GM21423 (cell line): ENCODE measurements at regions not wholly inside any gene's neighbourhood (a gene's known extent, or its start where the extent isn't known, plus 50 kb on each side); places are given as distances from the start of the nearest gene placed in this dataset.

ENCODE experiments used
- ATAC-seq: cut with Tn5 transposase; IDR thresholded peaks from one replicate; pipeline ENCODE4 v1.9.1; 2021; ENCODE audit warnings: mild to moderate bottlenecking, moderate library complexity; ENCODE audit not compliant: unreplicated experiment

DNA sequence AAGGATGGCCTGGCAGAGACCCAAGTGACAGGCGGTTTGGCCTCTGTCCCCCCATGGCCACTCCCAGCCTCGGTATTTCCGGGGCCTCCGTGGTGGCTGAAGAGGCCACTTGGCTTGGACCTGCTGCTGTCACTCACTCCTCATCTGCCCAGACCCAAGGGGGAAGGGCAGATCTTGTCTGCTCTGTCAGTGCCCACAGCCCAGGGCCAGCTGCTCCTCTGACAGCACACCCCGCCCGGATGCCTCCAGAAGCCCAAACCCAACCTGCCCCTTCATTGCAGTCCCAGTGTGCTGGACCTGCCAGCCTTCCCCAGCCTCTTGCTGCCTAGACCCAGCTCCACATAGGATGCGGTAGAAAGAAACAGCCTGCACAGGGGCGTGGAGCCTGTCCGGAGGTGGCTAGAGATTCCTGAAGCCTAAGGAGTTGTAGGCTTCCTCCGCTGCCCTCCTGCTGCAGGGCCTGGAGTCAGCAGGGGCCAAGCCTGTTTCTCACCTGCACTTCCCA lies 52.0 kb downstream of the MAGEF1 start:
- no peak for ATAC-seq

DNA sequence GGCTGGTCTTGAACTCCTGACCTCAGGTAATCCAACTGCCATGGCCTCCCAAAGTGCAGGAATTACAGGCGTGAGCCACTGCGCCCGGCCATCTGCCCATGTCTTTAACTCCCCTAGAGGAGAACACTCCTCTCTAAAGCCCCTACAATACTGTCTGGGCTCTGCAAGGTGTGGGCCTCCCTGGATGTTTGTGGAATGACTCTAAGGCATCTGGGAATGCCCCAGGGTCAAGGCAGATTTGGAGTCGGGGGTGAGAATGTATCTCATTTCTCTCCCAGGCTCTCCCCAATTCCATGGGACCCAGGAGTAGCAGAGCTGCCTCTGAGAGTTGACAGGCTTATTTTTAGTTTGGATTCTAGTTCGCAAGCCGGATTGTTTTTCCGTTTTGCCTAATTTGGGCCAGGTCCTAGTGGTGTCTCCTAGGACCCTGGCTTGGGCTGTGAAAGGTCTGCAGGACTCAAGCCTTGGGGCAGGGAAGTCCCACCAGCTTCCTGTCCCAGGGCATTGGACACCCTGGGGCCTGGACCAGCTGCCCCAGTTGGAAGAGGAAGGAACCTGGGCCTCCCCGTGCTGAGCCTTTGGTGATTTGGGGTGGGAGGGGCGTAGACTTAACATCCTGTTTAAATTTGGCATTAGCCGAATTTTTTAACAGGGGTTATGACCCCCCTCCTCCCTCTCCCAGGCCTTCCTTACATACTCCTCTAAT lies 53.5 kb downstream of the MAGEF1 start:
- ATAC-seq, result no peak

DNA sequence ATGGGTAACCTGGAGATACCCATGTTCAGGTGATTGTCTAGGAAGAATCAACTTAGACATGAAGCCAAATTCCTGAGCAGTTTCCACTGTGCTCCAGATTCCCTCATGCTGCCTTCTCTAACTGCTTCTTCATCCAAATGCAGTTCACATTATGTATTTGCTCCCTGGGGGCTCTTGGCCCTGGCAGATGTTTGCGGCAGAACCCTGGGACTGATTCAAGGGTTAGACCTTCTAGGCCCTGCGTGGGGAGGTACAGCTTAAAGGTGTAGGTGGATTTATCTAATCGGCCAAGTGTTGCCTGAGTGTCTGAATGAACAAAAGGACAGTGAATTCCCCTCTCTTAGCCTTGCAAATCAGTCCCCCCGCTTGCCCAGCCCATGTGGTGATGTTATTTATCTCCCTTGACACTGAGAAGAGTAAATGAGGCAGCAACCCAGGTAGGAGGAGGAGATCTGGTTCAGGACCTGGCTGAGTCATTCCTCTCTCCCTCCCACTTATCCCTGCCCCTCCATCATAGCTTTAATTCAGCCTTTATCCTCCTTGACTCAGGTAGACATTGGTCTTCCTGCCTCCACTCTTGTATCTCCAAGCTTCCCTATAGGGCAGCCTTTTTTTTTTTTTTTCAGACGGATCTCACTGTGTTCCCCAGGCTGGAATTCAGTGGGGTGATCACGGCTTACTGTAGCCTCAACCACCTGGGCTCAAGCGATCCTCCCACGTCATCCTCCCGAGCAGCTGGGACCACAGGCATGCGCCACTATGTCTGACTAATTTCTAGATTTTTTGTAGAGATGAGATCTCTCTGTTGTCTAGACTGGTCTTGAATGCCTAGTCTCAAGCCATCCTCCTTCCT lies 54.8 kb downstream of the MAGEF1 start:
- ATAC-seq, result peak; percentile 72

DNA sequence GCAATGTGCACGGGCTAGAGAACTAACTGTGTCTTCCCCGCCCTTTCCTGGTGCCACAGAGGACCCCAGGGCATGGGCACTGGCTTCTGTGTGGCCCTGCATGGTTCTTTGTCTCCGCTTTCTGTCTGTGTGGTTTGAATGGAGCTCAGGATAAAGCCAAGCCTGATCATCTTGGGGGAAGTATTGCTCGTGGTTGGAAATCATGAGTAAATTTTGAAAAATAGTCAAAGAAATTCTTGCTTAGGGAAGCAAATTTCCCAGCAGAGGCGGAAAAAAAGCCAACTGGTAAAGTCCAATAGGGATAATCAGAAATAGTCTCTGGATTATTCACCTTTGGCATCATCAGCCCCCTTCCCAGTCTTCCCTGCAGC lies 55.4 kb downstream of the MAGEF1 start:
- no peak for ATAC-seq

DNA sequence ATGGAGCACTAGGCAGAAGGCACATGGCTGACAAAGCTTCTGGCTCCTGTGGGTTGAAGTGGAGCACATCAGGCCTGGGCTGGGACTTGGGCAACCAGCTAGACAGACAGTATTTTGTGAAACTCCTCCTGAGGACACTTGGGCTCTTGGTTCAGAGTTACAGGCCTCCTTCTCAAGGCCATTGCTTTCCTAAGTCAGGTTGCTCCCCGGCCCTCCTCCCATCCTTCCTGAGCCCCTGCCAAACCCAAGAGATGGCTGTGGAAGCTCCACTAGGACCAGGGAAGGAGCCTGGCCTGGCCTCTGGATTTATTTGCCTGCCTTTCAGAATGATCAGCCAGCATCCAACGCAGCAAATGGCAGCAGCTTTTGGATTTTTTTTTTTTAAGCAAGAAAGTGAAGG lies 56.3 kb downstream of the MAGEF1 start:
- ATAC-seq, result no peak

DNA sequence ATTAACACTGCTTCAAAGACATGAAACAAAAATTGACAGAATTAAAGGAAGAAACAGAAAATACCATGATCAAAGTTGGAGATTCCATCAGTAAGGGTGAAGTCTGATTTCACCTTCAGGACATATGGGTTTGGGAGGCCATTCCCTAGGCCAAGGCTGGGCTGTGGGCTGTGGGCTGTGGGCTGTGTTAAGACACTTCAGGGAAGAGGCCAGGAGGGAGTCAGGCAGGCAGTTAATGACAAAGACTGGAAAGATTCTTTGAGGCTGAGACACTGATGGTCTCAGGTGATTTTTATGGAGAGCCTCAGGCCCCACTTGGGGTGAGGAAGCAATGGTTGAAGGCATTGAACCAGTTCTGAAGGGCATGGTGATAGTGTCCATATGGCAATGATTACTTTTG lies 57.5 kb downstream of the MAGEF1 start:
- no peak for ATAC-seq

DNA sequence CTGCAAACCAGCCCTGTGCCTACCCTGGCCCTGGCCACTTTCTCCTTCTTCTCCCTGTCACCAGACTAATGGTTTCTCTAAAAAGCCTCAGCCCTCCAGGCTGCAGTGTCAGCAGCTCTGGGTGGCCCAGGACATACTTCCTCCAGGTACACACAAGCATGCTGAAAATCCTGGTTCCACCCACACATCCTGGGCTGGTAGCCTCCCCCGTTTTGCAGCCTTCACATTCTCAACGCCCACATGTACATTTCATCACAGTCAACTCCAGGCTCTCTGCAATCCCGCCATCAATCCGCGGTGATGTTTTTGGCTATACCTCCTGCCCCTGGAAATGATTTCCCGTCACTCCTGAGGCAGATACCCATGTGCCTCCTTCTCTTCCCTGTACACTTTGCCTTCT lies 59.4 kb downstream of the MAGEF1 start:
- no peak for ATAC-seq

DNA sequence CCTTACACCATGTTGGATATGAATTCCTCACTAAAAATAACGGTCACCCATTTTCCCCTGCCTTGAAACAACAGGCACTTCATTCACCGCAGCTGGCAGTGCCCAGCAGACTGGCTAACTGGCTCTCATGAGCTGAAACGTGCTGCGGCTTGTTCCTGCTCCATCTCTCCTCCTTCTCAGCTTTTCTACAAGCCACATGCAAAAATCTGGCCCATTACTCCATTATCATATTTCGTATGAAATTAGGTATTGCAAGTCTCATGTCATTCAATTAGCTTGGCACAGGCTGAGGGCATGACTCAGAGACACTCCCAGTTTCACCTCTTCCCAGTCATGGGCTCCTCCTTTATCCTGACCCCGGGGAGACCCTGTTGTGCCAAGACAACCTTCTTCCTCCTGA lies 60.0 kb downstream of the MAGEF1 start:
- ATAC-seq, result no peak

DNA sequence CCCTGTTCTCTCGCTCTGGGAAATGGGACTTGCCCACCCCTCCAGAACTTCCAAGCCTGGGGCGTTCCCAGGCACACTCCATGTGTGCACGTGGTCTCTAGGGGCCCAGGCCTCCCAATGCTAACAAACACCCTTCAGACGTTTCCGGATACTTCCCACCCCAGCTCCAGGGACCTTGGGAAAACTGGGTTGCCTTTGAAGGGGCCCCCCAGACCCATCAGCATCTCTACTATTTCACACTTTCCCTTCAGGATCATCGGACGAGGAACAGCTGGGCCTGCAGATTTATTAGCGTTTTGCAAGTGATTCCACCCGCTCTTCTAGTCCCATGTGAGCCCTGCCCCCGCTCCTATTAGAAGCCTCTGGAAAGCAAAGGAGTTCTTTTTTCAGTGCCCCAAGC lies 63.2 kb downstream of the MAGEF1 start:
- ATAC-seq, result no peak

DNA sequence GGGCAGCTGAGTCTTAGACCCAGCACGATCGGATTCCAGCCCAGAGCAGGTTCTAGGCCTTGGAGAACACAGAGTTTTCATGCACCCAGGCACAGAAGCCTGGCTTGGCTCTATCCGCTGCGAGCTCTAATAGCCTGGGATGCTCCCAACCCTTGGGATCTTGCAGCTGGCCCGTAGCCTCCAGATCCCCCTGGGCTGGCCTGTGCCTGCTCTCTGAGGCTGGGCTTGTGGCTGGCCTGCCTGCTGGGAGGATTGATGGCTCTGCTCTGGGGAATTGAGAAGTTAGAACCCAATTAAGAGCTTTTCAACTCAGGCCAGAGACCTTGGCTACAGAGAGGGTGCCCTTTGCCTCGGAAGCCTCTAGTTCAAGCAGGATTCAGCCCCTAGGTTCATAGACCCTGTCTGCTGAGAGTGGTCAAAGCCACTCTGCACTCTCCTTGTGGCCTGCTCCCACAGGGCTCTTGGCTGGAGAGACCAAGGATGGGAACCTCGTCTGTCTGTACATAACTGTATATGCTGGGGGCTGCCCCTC lies 64.4 kb downstream of the MAGEF1 start:
- ATAC-seq, result no peak

DNA sequence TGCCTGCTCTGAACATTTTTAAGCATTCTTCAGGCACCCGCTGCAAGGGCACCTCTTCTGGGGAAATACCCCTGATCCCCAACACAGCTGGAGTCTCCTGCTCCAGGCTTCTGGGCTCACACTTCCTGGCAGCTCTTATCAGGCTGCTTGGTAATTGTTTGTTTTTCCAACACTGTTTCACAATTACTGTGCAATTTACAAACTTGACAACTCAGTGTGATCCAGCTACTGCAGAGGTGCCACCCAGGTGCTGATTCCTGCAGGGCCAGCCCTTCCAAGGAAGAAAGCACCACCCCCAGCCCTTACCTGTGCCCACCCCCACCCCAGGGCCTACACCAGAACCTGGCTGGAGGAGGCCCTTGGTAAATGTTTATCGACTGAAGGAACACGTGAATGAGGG lies 66.5 kb downstream of the MAGEF1 start:
- ATAC-seq, result no peak

DNA sequence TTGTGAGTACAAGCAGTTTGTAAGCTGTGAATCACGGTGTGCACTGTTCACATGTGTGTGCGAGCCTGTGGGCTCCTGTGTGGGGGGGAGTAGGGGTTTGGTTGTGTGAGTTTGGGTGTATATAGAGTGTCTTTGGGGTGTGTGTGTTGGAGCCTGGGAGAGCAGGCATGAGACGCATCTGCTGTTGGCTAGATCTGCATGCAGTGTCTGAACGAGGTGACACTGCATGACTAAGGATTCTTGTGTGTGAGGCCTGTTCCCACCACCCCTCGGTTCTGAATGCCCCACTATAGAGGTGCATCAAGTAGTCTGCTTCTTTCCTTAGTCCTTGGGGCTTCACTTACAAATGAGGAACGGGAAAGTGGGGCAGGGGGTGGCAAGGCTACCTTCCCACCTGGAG lies 68.4 kb downstream of the MAGEF1 start:
- no peak for ATAC-seq

DNA sequence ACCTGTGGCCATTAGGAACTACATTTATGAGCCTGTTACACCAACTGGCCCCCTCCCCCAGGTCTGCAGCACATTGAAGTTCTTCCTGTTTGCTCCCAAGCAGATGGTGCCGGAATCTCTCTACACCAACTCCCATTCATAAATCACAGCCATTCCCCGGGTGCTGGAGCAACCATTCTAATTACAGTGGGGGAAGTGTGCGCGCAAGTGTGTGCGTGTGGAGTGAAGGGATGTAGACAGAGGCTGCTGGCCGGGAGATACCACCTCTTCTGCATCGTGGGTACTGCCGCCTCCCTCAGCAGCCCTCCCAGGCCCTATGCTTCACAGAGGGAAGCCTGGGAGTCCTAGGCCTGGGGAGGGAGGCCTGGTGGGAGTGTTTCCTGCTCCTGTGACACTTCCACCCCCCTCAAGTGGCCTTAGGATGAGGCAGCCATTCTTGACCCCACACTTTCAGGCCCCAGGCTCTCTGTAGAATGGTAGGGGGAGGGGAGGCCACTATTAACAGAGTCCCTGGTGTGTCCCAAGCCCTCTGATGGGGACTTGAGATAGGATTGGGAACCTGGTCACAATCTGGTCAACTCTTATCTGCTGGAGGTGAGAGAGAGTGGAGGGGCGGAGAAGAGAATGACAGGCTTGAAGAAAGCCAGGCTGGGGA lies 69.1 kb downstream of the MAGEF1 start:
- no peak for ATAC-seq

DNA sequence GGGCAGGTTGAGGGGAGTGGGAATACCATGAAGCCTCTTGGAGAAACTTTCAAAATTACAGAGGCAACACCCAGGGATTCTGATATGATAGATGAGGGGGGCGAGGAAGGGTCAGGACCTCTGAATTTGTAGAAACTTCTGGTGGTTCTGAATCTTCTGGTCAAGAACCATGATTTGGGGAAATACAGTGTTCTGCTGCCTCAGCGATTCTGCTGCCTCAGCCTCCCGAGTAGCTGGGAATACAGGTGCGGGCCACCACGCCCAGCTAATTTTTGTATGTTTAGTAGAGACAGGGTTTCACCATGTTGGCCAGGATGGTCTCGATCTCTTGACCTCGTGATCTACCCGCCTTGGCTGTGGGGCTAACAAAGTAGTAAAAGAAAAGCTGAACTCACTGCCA lies 70.4 kb downstream of the MAGEF1 start:
- ATAC-seq, result no peak

DNA sequence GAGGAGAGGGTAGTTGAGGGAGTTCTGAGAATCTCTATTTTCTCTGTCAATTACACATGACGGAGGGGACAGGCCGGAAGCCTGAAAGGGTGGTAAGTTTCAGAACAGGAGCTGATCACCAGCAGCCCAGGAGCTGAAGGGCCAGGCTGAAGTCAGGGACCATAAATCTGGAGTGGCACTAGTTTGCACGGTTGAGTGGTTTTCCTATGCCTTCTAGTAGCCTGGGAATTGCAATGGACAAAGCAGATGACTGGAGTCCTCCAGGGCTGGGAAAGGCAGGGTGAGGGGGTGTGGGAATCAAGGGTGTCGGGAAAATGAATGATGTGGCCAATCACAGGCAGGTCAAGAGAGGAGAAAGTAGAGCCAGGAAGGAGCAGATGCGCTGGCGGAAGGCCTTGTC lies 72.5 kb downstream of the MAGEF1 start:
- no peak for ATAC-seq

DNA sequence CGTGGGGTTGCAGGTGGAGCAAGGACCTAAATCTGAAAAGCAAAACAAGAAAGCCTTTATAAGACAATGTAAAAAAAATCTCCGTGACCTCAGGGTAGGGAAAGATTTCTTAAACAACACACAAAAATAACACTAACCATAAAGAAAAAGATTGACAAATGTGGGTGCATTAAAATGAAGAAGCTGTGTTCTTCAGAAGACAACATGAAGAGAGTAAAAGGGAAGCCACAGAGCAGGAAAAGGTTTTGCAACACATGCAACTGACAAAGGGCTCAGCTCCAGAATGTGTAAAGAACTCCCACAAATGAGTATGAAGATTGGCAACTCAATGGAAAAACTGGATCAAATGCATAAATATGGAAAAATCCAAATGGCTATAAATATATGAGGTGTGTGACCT lies 74.2 kb downstream of the MAGEF1 start:
- ATAC-seq, result no peak

DNA sequence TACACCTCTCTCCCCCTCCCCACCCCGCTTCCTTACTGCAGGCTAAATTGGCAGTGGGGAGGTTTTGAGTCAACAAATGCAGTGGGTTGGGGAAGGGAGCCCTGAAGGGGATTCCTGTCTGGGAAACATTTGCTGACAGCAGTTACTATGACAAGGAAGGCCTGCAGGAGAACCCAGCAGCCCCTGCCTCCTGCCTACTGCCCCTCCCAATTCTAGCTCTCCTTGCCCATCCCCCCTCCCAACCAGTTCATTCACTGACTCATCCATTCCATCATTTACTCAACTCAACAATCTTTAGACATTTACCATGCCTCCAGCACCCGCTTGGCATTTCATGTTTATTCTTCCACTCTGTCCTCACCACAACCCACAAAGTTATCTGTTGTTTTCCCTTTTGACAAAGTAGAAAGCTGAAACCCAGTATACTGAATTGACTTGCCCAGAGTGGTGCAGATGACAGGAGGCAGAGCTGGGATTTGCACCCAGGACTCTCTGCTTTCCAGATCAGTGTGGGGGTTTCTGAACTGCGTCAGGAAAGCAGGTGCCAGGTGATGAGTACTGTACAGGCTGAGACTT lies 75.0 kb downstream of the MAGEF1 start:
- no peak for ATAC-seq

DNA sequence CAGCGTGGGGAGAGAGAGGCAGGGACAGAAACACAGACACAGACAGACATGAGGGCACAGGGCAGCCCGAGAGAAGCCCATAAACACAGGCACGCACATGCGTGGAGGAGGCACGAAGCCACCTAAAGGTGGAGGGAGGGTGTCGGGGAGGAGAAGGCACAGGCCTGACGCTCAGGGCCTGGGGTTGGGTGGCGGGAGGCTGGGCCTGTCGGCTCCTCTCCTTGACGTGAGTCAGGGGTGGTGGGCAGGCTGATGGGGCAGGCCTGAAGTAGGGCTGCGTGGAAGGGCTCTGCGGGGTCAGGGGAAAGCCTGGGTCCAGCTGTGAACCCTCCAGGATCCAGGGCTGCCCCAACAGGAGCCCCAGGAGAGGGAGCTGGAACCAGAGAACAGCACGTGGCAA lies 74.2 kb downstream of the EPHB3 start:
- no peak for ATAC-seq

DNA sequence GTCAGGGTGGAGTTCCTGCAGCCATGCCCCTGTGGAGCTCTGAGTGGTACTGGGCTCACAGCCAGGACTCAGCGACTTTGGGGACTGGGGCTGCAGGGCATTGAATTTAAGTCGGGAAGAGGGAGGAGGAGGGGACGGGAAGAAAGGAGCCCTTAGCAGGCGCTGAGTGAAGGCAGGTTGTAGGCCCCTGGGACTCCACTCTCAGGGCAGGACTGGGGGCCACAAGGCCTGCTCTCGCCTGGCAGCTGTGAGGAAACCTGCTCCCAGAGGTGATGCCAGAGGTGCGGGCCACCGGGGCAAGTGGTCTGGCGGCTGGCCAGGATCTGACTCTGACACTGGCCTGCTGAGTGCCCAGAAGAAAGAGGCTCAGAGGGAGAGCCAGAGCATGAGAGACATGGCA lies 73.5 kb downstream of the EPHB3 start:
- ATAC-seq, result no peak

DNA sequence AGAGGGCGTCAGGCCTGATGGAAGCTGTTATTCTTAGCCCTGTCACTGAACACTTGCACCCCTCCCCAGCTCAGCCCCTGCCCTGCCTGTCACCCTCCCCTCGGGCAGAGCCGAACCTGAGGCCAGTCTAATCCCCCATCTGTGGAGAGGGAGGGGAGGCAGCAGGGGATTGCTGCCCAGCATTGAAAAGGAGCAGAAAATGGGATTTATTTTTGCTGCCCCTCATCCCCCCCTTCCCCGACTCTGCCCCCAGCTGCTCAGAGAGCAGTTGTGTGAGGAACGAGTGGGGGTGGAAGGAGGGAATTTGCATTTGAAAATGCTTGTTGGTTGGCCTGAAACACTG lies 71.6 kb downstream of the EPHB3 start:
- ATAC-seq, result no peak

DNA sequence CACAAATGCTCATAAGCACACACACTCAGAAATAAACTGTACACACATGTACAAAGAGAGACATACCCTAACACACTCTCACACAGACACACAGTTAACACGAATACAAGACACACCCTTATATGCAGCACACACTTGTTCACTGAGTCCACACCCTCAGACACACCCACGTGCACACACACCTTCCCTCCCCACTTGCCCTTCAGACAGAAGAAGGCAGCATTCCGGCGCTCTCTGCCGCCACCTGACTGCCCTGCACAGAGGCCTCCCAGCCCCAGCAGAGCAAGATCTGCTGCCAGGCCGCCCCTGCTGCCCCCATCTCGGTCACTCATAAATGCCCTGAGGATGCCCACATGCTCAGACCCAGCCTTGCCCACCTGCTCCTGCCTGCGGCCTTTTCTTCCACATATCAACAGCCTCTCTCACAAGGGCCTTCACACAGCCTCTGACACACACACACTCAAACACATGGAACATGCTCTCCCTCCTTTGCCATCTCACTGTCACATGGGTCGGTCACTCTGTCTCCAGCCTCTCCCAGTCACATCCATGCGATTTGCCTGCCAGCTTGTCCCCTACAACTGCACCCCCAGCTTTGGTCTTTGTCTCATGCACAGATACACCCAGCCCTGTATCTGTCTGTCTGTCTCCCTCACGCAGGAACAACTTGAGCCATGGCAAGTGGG lies 71.1 kb downstream of the EPHB3 start:
- no peak for ATAC-seq
